GM21447 (cell line): ENCODE measurements at regions not wholly inside any gene's neighbourhood (a gene's known extent, or its start where the extent isn't known, plus 50 kb on each side); places are given as distances from the start of the nearest gene placed in this dataset.

Experiments
- ATAC-seq: cut with Tn5 transposase; IDR thresholded peaks from one replicate; pipeline ENCODE4 v1.9.1; 2021; ENCODE audit not compliant: unreplicated experiment

GRCh38 chr9:106689089-106689488 lies 173.9 kb upstream of the ZNF462 start:
- ATAC-seq: no peak

- no peak for ATAC-seq
These were observed 171.3 kb upstream of the ZNF462 start for GRCh38 chr9:106691627-106692026.

GRCh38 chr9:106693558-106693957 lies 169.4 kb upstream of the ZNF462 start:
- ATAC-seq: no peak

- no peak for ATAC-seq
These were observed 166.2 kb upstream of the ZNF462 start for GRCh38 chr9:106696804-106697203.

- ATAC-seq: no peak
These were observed 165.6 kb upstream of the ZNF462 start for GRCh38 chr9:106697390-106697749.

GRCh38 chr9:106697750-106698502 lies 165.0 kb upstream of the ZNF462 start:
- no peak for ATAC-seq

- no peak for ATAC-seq
These were observed 162.3 kb upstream of the ZNF462 start for GRCh38 chr9:106700676-106701075.

GRCh38 chr9:106701611-106702010 lies 161.4 kb upstream of the ZNF462 start:
- ATAC-seq: no peak

GRCh38 chr9:106704056-106704615 lies 158.8 kb upstream of the ZNF462 start:
- ATAC-seq: no peak

GRCh38 chr9:106707291-106707690 lies 155.7 kb upstream of the ZNF462 start:
- no peak for ATAC-seq

- no peak for ATAC-seq
These were observed 155.1 kb upstream of the ZNF462 start for GRCh38 chr9:106707738-106708474.

GRCh38 chr9:106708475-106709146 lies 154.4 kb upstream of the ZNF462 start:
- no peak for ATAC-seq

- ATAC-seq: no peak
These were observed 150.7 kb upstream of the ZNF462 start for GRCh38 chr9:106712279-106712678.

- ATAC-seq: no peak
These were observed 149.8 kb upstream of the ZNF462 start for GRCh38 chr9:106713206-106713605.

- ATAC-seq: no peak
These were observed 146.1 kb upstream of the ZNF462 start for GRCh38 chr9:106716820-106717219.

- ATAC-seq: no peak
These were observed 145.3 kb upstream of the ZNF462 start for GRCh38 chr9:106717686-106718085.

- ATAC-seq: no peak
These were observed 144.0 kb upstream of the ZNF462 start for GRCh38 chr9:106718936-106719335.

GRCh38 chr9:106722051-106722753 lies 140.8 kb upstream of the ZNF462 start:
- no peak for ATAC-seq

- no peak for ATAC-seq
These were observed 139.0 kb upstream of the ZNF462 start for GRCh38 chr9:106723926-106724325.

- ATAC-seq: no peak
These were observed 138.4 kb upstream of the ZNF462 start for GRCh38 chr9:106724566-106724965.
